ENCODE measurements at regions not wholly inside any gene's neighbourhood (a gene's known extent, or its start where the extent isn't known, plus 50 kb on each side); places are given as distances from the start of the nearest gene placed in this dataset.

DNA sequence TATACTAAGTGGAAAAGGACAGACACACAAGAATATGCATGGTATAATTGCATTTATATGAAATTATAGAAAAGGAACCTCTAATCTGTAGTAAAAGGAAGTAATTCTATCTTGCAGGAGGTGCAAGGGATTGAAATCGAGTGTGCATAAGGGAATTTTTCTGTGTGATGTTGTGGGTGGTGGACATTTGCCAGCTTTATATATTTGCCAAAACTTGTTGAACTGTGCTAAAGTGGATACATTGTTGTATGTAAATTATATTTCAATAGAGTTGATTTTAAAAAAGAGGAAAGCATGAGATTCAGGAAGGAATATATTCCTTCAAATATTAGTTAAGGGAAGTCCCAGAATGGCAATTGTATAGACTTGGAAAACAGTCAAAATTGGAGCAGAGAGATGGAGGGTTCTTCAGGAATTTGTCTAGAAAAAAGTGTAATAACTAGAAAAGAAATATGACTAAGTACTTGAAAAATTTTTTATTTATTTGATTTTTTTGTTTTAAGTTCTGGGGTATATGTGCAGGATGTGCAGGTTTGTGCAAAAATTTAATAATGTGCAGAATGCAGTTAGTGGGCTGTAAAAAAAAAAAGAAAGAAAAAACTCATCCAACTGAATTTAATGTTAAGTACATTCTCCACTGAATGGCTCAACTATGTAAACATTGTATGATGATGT is 96.1 kb downstream of the ARL4A start:
- no peak for TF ChIP-seq SRF (IDR thresholded peaks at IDR 0.05; ENCODE audit: low read depth)
- TF ChIP-seq CTCF (IDR thresholded peaks at IDR 0.05 in 2 of 3, conservative IDR thresholded peaks at IDR 0.05 in 1 of 3; ENCODE audit: borderline replicate concordance in 1 of 3, insufficient read depth in 1 of 3, low read depth in 2 of 3, low read length in 2 of 3), result no peak
- no peak for TF ChIP-seq SP1 (IDR thresholded peaks at IDR 0.05; ENCODE audit: low read depth)
- no peak for TF ChIP-seq ZNF274 (IDR thresholded peaks at IDR 0.05; ENCODE audit: low read depth, low read length)
- TF ChIP-seq POLR2AphosphoS5 (IDR thresholded peaks at IDR 0.05; ENCODE audit: low read depth, low read length), result no peak
- TF ChIP-seq EGR1 (IDR thresholded peaks at IDR 0.05; ENCODE audit: low read depth), result no peak
- TF ChIP-seq EZH2 (IDR thresholded peaks at IDR 0.05), result no peak
- no peak for TF ChIP-seq REST (IDR thresholded peaks at IDR 0.05; ENCODE audit: low read depth)
- TF ChIP-seq POLR2A (IDR thresholded peaks at IDR 0.05; ENCODE audit: borderline replicate concordance, extremely low read depth, insufficient read depth, insufficient read length), result no peak

All from HCT116 (cell line).